Heart right ventricle (tissue), 16 donors: ENCODE measurements at regions not wholly inside any gene's neighbourhood (a gene's known extent, or its start where the extent isn't known, plus 50 kb on each side); places are given as distances from the start of the nearest gene placed in this dataset.

Experiments
- ATAC-seq, 8 donors: fragments of 200-7000 bp; cut with Tn5 transposase; one replicate each; pipeline ENCODE4 v1.9.1; 2020; ENCODE audit warnings: mild to moderate bottlenecking in 8 of 8, moderate library complexity in 8 of 8, moderate number of reproducible peaks in 1 of 8
- DNase-seq, 2 donors: peaks; one replicate each; pipeline ENCODE4 v3.0.0-alpha.2; 2020
- H3K27ac ChIP-seq, 10 donors: fragments of 200-600 bp; sonication (generic) in 2 of 10; one replicate each; pipeline versions ENCODE4 v1.5.0 to v1.8.0; 2020 to 2022; ENCODE audit warnings: mild to moderate bottlenecking in 3 of 10
- H3K27me3 ChIP-seq, 7 donors: fragments of 200-600 bp; one replicate each; pipeline ENCODE4 v1.8.0; 2021 to 2022; ENCODE audit warnings: mild to moderate bottlenecking in 2 of 7
- H3K36me3 ChIP-seq, 9 donors: fragments of 200-600 bp; sonication (generic) in 1 of 9; one replicate each; pipeline versions ENCODE4 v1.5.0 to v1.8.0; 2020 to 2022; ENCODE audit warnings: mild to moderate bottlenecking in 2 of 9
- H3K4me1 ChIP-seq, 9 donors: fragments of 200-600 bp; sonication (generic) in 1 of 9; one replicate each; pipeline versions ENCODE4 v1.5.0 to v1.8.0; 2020 to 2022; ENCODE audit warnings: mild to moderate bottlenecking in 4 of 9
- H3K4me3 ChIP-seq, 10 donors: fragments of 200-600 bp; sonication (generic) in 2 of 10; one replicate each; pipeline versions ENCODE4 v1.5.0 to v1.8.0; 2020 to 2022; ENCODE audit warnings: mild to moderate bottlenecking in 7 of 10, moderate library complexity in 2 of 10
- H3K9me3 ChIP-seq, 11 donors: fragments of 200-600 bp in 10 of 11; sonication (generic) in 2 of 11; one replicate each; pipeline versions ENCODE4 v1.5.0 to v1.8.0; 2013 to 2022; ENCODE audit warnings: mild to moderate bottlenecking in 2 of 11, control low read depth in 1 of 11, moderate library complexity in 1 of 11
- CTCF ChIP-seq, 9 donors: fragments of 200-600 bp; sonication (generic) in 2 of 9; IDR thresholded peaks; one replicate each; pipeline versions ENCODE4 v1.5.0 to v1.8.0; 2021 to 2022; ENCODE audit warnings: antibody characterized with exemption in 9 of 9, mild to moderate bottlenecking in 5 of 9, moderate library complexity in 1 of 9
- WGBS, 2 donors: extraction: QIAGEN DNeasy Blood & Tissue Kit; methylation state at CpG; one replicate each; pipeline ENCODE4 v1.1.7; 2013; ENCODE audit warnings: inconsistent platforms in 1 of 2; 5-methylcytosine and 5-hydroxymethylcytosine counted together
- intact Hi-C, 10 donors: fragments of 100-400 bp; cut with DNase I; formaldehyde crosslinking; loops; one replicate each; pipeline versions ENCODE4 v1.11.1 to v1.14.2; 2022
- donor health status: Arrhythmogenic right ventricular cardiomyopathy.
- donor health status: ischemic (EF 13 %, LVEDD 7.1; RV severe dilation, severe dysfunction).
- donor health status: healthy with polysubstance abuse.
- donor health status: DM: no; HTN: yes; CAD: no.
- donor health status: DM: no; HTN: no; CAD: no.
- donor health status: ischemic (EF 25% LVEDD 6.9; RV normal size, moderate dysfunction).
- donor health status: ischemic (EF 25% LVEDD 5.7; RV mildly dilated, moderate dysfunction).
- donor health status: healthy.
- donor health status: DM: yes; HTN: yes; CAD: no.
- donor health status: Ischemic cardiomyopathy.
- donor health status: ischemic (EF 35%, LVEDD 5.7; RV mildly dilated, moderate dysfunction).
- donor health status: nonischemic (EF 11% LVEDD 7.7; RV severe dilation, severe dysfunction).
- donor health status: DM: yes; HTN: yes; CAD: no.
- donor health status: PGD.
- donor health status: ischemic (EF 29% LVEDD 5.4; RV normal size, mild dysfunction).
- donor health status: nonischemic (EF 23%, LVEDD 6.1; RV moderate dilation, normal function).

DNA sequence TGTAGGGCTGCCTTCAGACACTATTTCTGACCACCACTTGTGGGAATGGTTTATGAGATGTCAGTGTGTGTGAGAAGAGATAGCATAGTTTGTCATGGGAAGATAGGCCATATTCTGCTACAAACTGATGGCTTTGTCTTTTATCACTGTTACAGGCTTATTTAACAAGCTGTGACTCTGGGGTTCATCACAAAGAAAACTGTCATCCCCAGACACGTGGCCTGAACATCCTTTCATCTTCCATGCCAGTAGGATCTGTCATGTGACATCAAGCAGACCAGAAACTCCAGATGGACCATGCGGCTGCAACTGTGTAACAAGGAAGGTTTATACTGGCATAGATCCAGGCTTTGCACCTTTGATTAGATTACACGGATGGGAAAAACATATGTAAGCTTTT is 128.6 kb upstream of the KCNH7 start:
- intact Hi-C loops: no loop called here
- no peaks in the 10 kb centered on the region for H3K36me3 ChIP-seq
- WGBS, 2 donors: 3 to 7% methylated on average over 3 of the region's 3 CpGs
- DNase-seq: no peak
- no peak overlapping the region for H3K4me3 ChIP-seq
- H3K27me3 ChIP-seq: no peaks in the 10 kb centered on the region
- H3K9me3 ChIP-seq: no peaks in the 10 kb centered on the region
- ATAC-seq: no peak
- H3K27ac ChIP-seq: no peak overlapping the region
- no peaks in the 10 kb centered on the region for H3K4me1 ChIP-seq
- TF ChIP-seq CTCF (IDR thresholded peaks at IDR 0.05): no peak

DNA sequence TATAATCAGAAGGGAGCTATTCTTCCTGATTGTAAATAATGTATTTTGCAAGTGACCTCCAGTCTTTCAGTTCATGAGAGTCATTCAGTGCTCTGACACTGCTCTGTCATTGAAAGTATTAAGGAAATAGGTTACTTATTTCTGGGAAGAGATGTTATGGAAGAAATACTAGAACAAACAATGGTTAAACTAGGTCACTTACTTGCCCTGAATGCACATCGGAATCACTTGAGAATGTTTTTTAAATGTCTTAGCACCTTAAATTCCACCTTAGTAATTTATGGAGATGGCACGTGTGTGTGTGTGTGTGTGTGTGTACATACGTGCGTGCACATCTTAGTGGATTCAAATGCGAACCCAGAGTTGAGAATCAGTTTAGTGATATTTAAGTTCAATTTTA is 126.6 kb upstream of the KCNH7 start:
- peaks cover 0 to 13% (median 0%) of the 10 kb centered on the region in 11 donors for H3K9me3 ChIP-seq
- ATAC-seq: no peak
- no peaks in the 10 kb centered on the region for H3K27me3 ChIP-seq
- DNase-seq: no peak
- no peak overlapping the region for H3K27ac ChIP-seq
- H3K4me1 ChIP-seq: no peaks in the 10 kb centered on the region
- 76 to 79% methylated on average over 5 of the region's 5 CpGs for WGBS, 2 donors
- TF ChIP-seq CTCF (IDR thresholded peaks at IDR 0.05): no peak
- no peaks in the 10 kb centered on the region for H3K36me3 ChIP-seq
- intact Hi-C loops: no loop called here
- H3K4me3 ChIP-seq: no peak overlapping the region

DNA sequence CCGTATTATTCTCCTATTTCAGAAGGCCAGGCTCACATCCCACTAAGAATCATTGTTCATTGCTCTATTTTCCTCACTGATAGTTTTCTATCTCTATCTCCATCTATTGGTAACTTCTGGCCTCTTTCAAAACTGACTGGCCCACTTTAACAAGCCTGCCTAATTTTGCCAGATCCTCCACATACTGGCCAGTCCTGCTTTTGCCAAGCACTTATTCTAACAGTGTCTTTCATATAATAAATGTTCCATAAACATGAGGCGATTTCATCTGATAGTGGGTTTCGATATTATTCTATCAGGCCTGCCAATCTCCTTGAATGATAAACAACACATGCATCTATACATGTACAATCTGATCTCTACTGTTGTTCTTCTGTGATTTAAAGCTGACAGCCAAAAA is 125.9 kb upstream of the KCNH7 start:
- WGBS, 2 donors: 75 to 85% methylated on average over 3 of the region's 3 CpGs
- no peak for ATAC-seq
- no peak for TF ChIP-seq CTCF (IDR thresholded peaks at IDR 0.05)

DNA sequence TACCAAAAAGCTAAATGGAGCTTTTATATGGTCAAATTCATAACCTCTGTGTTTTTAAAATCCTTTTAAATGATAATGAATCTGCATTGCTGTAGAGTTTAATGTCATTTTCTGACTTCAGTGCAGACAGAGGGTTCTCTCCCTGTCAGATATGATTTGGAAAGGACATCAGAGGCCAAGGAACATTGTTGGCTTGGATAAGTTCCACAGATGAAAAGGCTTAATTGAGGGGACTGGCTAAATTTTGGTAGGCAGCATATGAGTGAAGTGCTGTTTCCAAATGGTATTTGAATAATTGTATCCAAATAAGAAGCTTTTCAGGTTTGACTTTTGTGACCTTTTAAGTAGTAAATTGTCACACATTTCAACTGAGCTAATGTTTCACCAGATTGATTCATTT is 124.6 kb upstream of the KCNH7 start:
- ATAC-seq: no peak
- no peak for TF ChIP-seq CTCF (IDR thresholded peaks at IDR 0.05)
- intact Hi-C loops: no loop called here

More for the DNA sequence above, 125.9 kb upstream of the KCNH7 start:
- H3K27me3 ChIP-seq: no peaks in the 10 kb centered on the region
- no peaks in the 10 kb centered on the region for H3K4me1 ChIP-seq
- no peak overlapping the region for H3K4me3 ChIP-seq
- H3K27ac ChIP-seq: no peak overlapping the region
- no peak for DNase-seq
- no peaks in the 10 kb centered on the region for H3K36me3 ChIP-seq
- intact Hi-C loops: no loop called here
- H3K9me3 ChIP-seq: peaks cover 0 to 20% (median 0%) of the 10 kb centered on the region in 11 donors

GRCh38 chr2:162945785-162946184 is 107.2 kb upstream of the KCNH7 start:
- H3K36me3 ChIP-seq: no peaks in the 10 kb centered on the region
- DNase-seq: no peak
- no peak overlapping the region for H3K27ac ChIP-seq
- intact Hi-C loops: no loop called here
- WGBS, 2 donors: 86% methylated on average over 2 of the region's 2 CpGs
- no peaks in the 10 kb centered on the region for H3K4me1 ChIP-seq
- no peaks in the 10 kb centered on the region for H3K27me3 ChIP-seq
- ATAC-seq: no peak
- peaks cover 0 to 54% (median 9%) of the 10 kb centered on the region in 11 donors for H3K9me3 ChIP-seq
- no peak for TF ChIP-seq CTCF (IDR thresholded peaks at IDR 0.05)
- no peak overlapping the region for H3K4me3 ChIP-seq

More for the DNA sequence above, 124.6 kb upstream of the KCNH7 start:
- H3K36me3 ChIP-seq: no peaks in the 10 kb centered on the region
- no peak overlapping the region for H3K4me3 ChIP-seq
- H3K9me3 ChIP-seq: peaks cover 0 to 21% (median 0%) of the 10 kb centered on the region in 11 donors
- no peaks in the 10 kb centered on the region for H3K27me3 ChIP-seq
- H3K4me1 ChIP-seq: no peaks in the 10 kb centered on the region
- no peak for DNase-seq
- no peak overlapping the region for H3K27ac ChIP-seq
